ENCODE measurements at regions not wholly inside any gene's neighbourhood (a gene's known extent, or its start where the extent isn't known, plus 50 kb on each side); places are given as distances from the start of the nearest gene placed in this dataset. TPM values are rescaled to one million over a fixed set of nuclear protein-coding genes. Genes with fewer than 3 reads are reported as not detected.

DNA sequence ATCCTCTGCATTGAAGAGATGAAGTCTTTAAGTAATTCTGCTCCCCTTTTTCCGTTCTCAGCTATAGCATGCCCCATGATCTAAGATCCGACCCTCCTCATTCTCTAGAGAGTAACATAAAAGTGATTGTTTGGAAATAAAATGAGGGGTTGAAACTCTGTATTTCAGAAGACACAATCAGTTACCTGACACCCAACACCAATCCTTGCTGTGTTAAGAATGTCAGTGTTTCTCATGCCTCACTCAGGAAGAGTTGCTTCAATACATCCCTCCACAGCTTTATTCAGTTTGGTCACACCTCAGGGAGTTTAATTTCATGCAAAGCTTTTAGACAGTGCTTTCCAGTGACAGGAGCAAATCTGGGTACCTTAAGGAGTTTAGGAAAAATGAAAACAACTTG, 49.9 kb upstream of the RBBP8 start:
- Histone ChIP-seq H3K9me3 (ENCODE audit: control insufficient read depth, insufficient read depth, low read length) (peaks cover 5% of the 10 kb centered on the region), H3K4me3 (ENCODE audit: low read depth, low read length) (no peak overlapping the region), H3K27ac (ENCODE audit: low read depth, low read length) (no peak overlapping the region), H3K27me3 (ENCODE audit: control insufficient read depth, insufficient read depth, low read length) (no peaks in the 10 kb centered on the region)
- no peak for DNase-seq (ENCODE audit: low read depth, low spot score)
- TF ChIP-seq, protein P1, sequence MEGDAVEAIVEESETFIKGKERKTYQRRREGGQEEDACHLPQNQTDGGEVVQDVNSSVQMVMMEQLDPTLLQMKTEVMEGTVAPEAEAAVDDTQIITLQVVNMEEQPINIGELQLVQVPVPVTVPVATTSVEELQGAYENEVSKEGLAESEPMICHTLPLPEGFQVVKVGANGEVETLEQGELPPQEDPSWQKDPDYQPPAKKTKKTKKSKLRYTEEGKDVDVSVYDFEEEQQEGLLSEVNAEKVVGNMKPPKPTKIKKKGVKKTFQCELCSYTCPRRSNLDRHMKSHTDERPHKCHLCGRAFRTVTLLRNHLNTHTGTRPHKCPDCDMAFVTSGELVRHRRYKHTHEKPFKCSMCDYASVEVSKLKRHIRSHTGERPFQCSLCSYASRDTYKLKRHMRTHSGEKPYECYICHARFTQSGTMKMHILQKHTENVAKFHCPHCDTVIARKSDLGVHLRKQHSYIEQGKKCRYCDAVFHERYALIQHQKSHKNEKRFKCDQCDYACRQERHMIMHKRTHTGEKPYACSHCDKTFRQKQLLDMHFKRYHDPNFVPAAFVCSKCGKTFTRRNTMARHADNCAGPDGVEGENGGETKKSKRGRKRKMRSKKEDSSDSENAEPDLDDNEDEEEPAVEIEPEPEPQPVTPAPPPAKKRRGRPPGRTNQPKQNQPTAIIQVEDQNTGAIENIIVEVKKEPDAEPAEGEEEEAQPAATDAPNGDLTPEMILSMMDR (IDR thresholded peaks at IDR 0.05; ENCODE audit: low read depth, low read length): no peak
- ChIA-PET POLR2A (no interaction called here), CTCF (interaction anchor here (0.7 kb wide), 1 partner anchor 16 kb away, joined by 12 read pairs; no protein-coding TSS in a partner anchor)

Small RNAs in the stretch of these regions (small RNA-seq; reads per million reads assigned to genes)
- not detected for gene RNU6-1032P (ENCODE audit: insufficient read length, low read depth)

All from AG04450 (cell line).